Colonic mucosa (tissue), 4 donors: ENCODE measurements at regions not wholly inside any gene's neighbourhood (a gene's known extent, or its start where the extent isn't known, plus 50 kb on each side); places are given as distances from the start of the nearest gene placed in this dataset.

ENCODE experiments used
- DNase-seq: peaks from one replicate; pipeline ENCODE4 v3.0.0-alpha.2; 2020
- H3K27ac ChIP-seq: fragments of 200-600 bp; one replicate; pipeline ENCODE4 v1.8.0; 2021
- H3K27me3 ChIP-seq: fragments of 200-600 bp; one replicate; pipeline ENCODE4 v1.8.0; 2021
- H3K36me3 ChIP-seq: fragments of 200-600 bp; one replicate; pipeline ENCODE4 v1.8.0; 2021
- H3K4me1 ChIP-seq: fragments of 200-600 bp; one replicate; pipeline ENCODE4 v1.8.0; 2021; ENCODE audit warnings: mild to moderate bottlenecking
- H3K4me3 ChIP-seq: fragments of 200-600 bp; one replicate; pipeline ENCODE4 v1.8.0; 2021
- H3K9ac ChIP-seq, 2 donors: one replicate each; pipeline ENCODE4 v1.7.0; 2013; ENCODE audit warnings: control low read depth in 2 of 2, low read depth in 2 of 2, low read length in 2 of 2
- H3K9me3 ChIP-seq: fragments of 200-600 bp; one replicate; pipeline ENCODE4 v1.8.0; 2021
- CTCF ChIP-seq: fragments of 200-600 bp; IDR thresholded peaks from one replicate; pipeline ENCODE4 v1.8.0; 2022; ENCODE audit warnings: antibody characterized with exemption, mild to moderate bottlenecking
- intact Hi-C: fragments of 100-400 bp; cut with DNase I; formaldehyde crosslinking; loops from one replicate; pipeline ENCODE4 v1.14.1; 2022
- donor health status: healthy.
- donor health status: DM: no; HTN: no; CAD: no.
- donor health status: DM: no; HTN: no; CAD: no.

- H3K36me3 ChIP-seq = no peaks in the 10 kb centered on the region
- H3K9ac ChIP-seq = no peak overlapping the region
- H3K27ac ChIP-seq = no peak overlapping the region
- no peaks in the 10 kb centered on the region for H3K4me1 ChIP-seq
- no peaks in the 10 kb centered on the region for H3K27me3 ChIP-seq
- no peak for TF ChIP-seq CTCF
- intact Hi-C loops = no loop called here
- no peak for DNase-seq
- no peaks in the 10 kb centered on the region for H3K9me3 ChIP-seq
- no peak overlapping the region for H3K4me3 ChIP-seq
Measured at GRCh38 chr2:145058457-145058856, 538.5 kb upstream of the ZEB2 start.

GRCh38 chr2:145055651-145056050, 535.7 kb upstream of the ZEB2 start:
- H3K4me3 ChIP-seq = no peak overlapping the region
- intact Hi-C loops = no loop called here
- no peak for DNase-seq
- H3K27ac ChIP-seq = no peak overlapping the region
- H3K4me1 ChIP-seq = no peaks in the 10 kb centered on the region
- TF ChIP-seq CTCF = no peak
- no peaks in the 10 kb centered on the region for H3K36me3 ChIP-seq
- H3K9me3 ChIP-seq = no peaks in the 10 kb centered on the region
- H3K27me3 ChIP-seq = no peaks in the 10 kb centered on the region
- H3K9ac ChIP-seq = no peak overlapping the region

- H3K4me1 ChIP-seq = no peaks in the 10 kb centered on the region
- intact Hi-C loops = no loop called here
- no peak overlapping the region for H3K27ac ChIP-seq
- no peak for DNase-seq
- H3K36me3 ChIP-seq = no peaks in the 10 kb centered on the region
- H3K9ac ChIP-seq = no peak overlapping the region
- H3K9me3 ChIP-seq = no peaks in the 10 kb centered on the region
- H3K27me3 ChIP-seq = no peaks in the 10 kb centered on the region
- no peak overlapping the region for H3K4me3 ChIP-seq
- TF ChIP-seq CTCF = no peak
Measured at GRCh38 chr2:145050134-145050533, 530.2 kb upstream of the ZEB2 start.

- Histone ChIP-seq H3K4me3 (no peak overlapping the region), H3K27ac (no peak overlapping the region), H3K36me3 (no peaks in the 10 kb centered on the region), H3K9me3 (no peaks in the 10 kb centered on the region), H3K27me3 (no peaks in the 10 kb centered on the region), H3K9ac (no peak overlapping the region), H3K4me1 (no peaks in the 10 kb centered on the region)
- DNase-seq = no peak
- intact Hi-C loops = no loop called here
- no peak for TF ChIP-seq CTCF
Measured at GRCh38 chr2:145049475-145049874, 529.6 kb upstream of the ZEB2 start.

GRCh38 chr2:145047554-145047953, 527.6 kb upstream of the ZEB2 start:
- Histone ChIP-seq H3K4me1 (no peaks in the 10 kb centered on the region), H3K9ac (no peak overlapping the region), H3K36me3 (no peaks in the 10 kb centered on the region), H3K4me3 (no peak overlapping the region), H3K9me3 (no peaks in the 10 kb centered on the region), H3K27ac (no peak overlapping the region), H3K27me3 (no peaks in the 10 kb centered on the region)
- no peak for DNase-seq
- intact Hi-C loops = no loop called here
- TF ChIP-seq CTCF = no peak

GRCh38 chr2:145044491-145044890, 524.6 kb upstream of the ZEB2 start:
- intact Hi-C loops = no loop called here
- Histone ChIP-seq H3K27me3 (no peaks in the 10 kb centered on the region), H3K4me1 (no peaks in the 10 kb centered on the region)

More at GRCh38 chr2:145044491-145044890, 524.6 kb upstream of the ZEB2 start:
- DNase-seq = no peak
- no peak overlapping the region for H3K4me3 ChIP-seq
- H3K27ac ChIP-seq = no peak overlapping the region
- no peak for TF ChIP-seq CTCF
- H3K9me3 ChIP-seq = no peaks in the 10 kb centered on the region
- no peak overlapping the region for H3K9ac ChIP-seq
- no peaks in the 10 kb centered on the region for H3K36me3 ChIP-seq
